SK-N-SH treated with all-trans-retinoic acid at 6 μM for 48 hours (cell line): ENCODE measurements at regions not wholly inside any gene's neighbourhood (a gene's known extent, or its start where the extent isn't known, plus 50 kb on each side); places are given as distances from the start of the nearest gene placed in this dataset.

Experiments
- ISL1 ChIP-seq: fragments of 250-450 bp; sonication (Bioruptor Pico); IDR thresholded peaks from 2 replicates; pipeline ENCODE4 v2.1.2; 2022; ENCODE audit warnings: mild to moderate bottlenecking, moderate library complexity
- OSR1 ChIP-seq: fragments of 250-450 bp; sonication (Bioruptor Pico); IDR thresholded peaks from 2 replicates; pipeline ENCODE4 v1.8.0; 2022; ENCODE audit warnings: moderate library complexity, mild to moderate bottlenecking, inconsistent platforms
- ZC3H10 ChIP-seq: fragments of 250-450 bp; sonication (Bioruptor Pico); IDR thresholded peaks from 2 replicates; pipeline ENCODE4 v1.5.1; 2021; ENCODE audit warnings: mild to moderate bottlenecking, moderate library complexity
- ZFP30 ChIP-seq: fragments of 450-650 bp; formaldehyde crosslinking; IDR thresholded peaks from 2 replicates; pipeline ENCODE4 v1.5.0; 2022; ENCODE audit warnings: mild to moderate bottlenecking, moderate library complexity
- TF ChIP-seq, protein P1 (sequence below): fragments of 250-450 bp; sonication (Bioruptor Pico); IDR thresholded peaks from 2 replicates; pipeline ENCODE4 v1.5.0; 2020; ENCODE audit warnings: mild to moderate bottlenecking, moderate library complexity
- TF ChIP-seq, protein P2 (sequence below): fragments of 250-450 bp; sonication (Bioruptor Pico); IDR thresholded peaks from 2 replicates; pipeline ENCODE4 v1.8.0; 2020; ENCODE audit warnings: mild to moderate bottlenecking, moderate library complexity, borderline replicate concordance
- TF ChIP-seq, protein P3 (sequence below): fragments of 250-450 bp; sonication (Bioruptor Pico); IDR thresholded peaks from 2 replicates; pipeline ENCODE4 v1.5.1; 2020; ENCODE audit warnings: low read depth, mild to moderate bottlenecking, moderate library complexity

DNA sequence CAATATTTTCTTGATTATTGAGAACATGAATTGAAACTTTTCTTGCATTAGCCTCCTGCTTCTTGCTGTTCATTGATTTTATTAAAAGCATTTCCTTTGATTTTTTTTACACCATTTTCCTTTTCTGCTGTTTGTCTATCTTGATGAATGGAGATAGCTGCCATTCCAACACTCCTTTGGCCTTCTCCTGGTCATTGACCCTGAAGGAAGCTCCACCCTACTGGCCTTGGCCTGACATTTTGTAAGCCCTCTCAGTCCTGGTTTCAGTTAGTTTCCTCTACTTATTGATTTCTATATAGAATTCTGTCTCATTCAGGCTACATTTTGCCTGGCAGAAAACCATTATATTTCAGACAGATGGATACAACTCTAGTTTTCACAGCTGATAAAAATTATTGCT is 115.1 kb upstream of the DMRTA1 start:
- TF ChIP-seq, protein P1, sequence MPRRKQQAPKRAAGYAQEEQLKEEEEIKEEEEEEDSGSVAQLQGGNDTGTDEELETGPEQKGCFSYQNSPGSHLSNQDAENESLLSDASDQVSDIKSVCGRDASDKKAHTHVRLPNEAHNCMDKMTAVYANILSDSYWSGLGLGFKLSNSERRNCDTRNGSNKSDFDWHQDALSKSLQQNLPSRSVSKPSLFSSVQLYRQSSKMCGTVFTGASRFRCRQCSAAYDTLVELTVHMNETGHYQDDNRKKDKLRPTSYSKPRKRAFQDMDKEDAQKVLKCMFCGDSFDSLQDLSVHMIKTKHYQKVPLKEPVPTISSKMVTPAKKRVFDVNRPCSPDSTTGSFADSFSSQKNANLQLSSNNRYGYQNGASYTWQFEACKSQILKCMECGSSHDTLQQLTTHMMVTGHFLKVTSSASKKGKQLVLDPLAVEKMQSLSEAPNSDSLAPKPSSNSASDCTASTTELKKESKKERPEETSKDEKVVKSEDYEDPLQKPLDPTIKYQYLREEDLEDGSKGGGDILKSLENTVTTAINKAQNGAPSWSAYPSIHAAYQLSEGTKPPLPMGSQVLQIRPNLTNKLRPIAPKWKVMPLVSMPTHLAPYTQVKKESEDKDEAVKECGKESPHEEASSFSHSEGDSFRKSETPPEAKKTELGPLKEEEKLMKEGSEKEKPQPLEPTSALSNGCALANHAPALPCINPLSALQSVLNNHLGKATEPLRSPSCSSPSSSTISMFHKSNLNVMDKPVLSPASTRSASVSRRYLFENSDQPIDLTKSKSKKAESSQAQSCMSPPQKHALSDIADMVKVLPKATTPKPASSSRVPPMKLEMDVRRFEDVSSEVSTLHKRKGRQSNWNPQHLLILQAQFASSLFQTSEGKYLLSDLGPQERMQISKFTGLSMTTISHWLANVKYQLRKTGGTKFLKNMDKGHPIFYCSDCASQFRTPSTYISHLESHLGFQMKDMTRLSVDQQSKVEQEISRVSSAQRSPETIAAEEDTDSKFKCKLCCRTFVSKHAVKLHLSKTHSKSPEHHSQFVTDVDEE (CRISPR knock-in tag), result no peak
- TF ChIP-seq, protein P2, sequence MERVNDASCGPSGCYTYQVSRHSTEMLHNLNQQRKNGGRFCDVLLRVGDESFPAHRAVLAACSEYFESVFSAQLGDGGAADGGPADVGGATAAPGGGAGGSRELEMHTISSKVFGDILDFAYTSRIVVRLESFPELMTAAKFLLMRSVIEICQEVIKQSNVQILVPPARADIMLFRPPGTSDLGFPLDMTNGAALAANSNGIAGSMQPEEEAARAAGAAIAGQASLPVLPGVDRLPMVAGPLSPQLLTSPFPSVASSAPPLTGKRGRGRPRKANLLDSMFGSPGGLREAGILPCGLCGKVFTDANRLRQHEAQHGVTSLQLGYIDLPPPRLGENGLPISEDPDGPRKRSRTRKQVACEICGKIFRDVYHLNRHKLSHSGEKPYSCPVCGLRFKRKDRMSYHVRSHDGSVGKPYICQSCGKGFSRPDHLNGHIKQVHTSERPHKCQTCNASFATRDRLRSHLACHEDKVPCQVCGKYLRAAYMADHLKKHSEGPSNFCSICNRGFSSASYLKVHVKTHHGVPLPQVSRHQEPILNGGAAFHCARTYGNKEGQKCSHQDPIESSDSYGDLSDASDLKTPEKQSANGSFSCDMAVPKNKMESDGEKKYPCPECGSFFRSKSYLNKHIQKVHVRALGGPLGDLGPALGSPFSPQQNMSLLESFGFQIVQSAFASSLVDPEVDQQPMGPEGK (CRISPR knock-in tag), result no peak
- TF ChIP-seq ISL1, result no peak
- no peak for TF ChIP-seq ZFP30
- TF ChIP-seq, protein P3, sequence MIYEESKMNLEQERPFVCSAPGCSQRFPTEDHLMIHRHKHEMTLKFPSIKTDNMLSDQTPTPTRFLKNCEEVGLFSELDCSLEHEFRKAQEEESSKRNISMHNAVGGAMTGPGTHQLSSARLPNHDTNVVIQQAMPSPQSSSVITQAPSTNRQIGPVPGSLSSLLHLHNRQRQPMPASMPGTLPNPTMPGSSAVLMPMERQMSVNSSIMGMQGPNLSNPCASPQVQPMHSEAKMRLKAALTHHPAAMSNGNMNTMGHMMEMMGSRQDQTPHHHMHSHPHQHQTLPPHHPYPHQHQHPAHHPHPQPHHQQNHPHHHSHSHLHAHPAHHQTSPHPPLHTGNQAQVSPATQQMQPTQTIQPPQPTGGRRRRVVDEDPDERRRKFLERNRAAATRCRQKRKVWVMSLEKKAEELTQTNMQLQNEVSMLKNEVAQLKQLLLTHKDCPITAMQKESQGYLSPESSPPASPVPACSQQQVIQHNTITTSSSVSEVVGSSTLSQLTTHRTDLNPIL (CRISPR knock-in tag), result no peak
- TF ChIP-seq OSR1 (CRISPR knock-in tag), result no peak
- TF ChIP-seq ZC3H10, result no peak
